ENCODE measurements at regions not wholly inside any gene's neighbourhood (a gene's known extent, or its start where the extent isn't known, plus 50 kb on each side); places are given as distances from the start of the nearest gene placed in this dataset.
A peak's percentile ranks its signal among the peaks of the same experiment; 100 is the strongest.

GRCh38 chr5:168198359-168198758 is 93.1 kb upstream of the WWC1 start:
- no CpG with 5 or more reads among the region's 2 CpGs for WGBS (ENCODE audit: extremely low coverage, insufficient coverage, insufficient read length)

GRCh38 chr5:168202996-168203395 is 88.4 kb upstream of the WWC1 start:
- Histone ChIP-seq H4K12ac (ENCODE audit: low read depth, low read length) (no peak overlapping the region), H3K79me2 (ENCODE audit: control insufficient read depth, insufficient read depth, low read length, poor library complexity) (no peaks in the 10 kb centered on the region), H3K79me1 (ENCODE audit: low read length) (no peaks in the 10 kb centered on the region), H2BK120ac (ENCODE audit: insufficient read depth, low read length, poor library complexity) (no peak overlapping the region), H3K23ac (ENCODE audit: low read length) (no peak overlapping the region), H4K8ac (ENCODE audit: low read depth, low read length) (no peak overlapping the region), H3K4me2 (ENCODE audit: low read length) (no peak overlapping the region), H3K4me3 (ENCODE audit: low read depth, low read length) (no peak overlapping the region), H3K14ac (ENCODE audit: low read length) (no peak overlapping the region), H3K9me3 (ENCODE audit: insufficient read depth, low read depth, low read length) (no peaks in the 10 kb centered on the region), H2AK5ac (ENCODE audit: low read length) (no peak overlapping the region), H3K27ac (ENCODE audit: low read depth, low read length) (no peak overlapping the region), H3K27me3 (ENCODE audit: insufficient read depth, low read length) (no peaks in the 10 kb centered on the region), H3K4me1 (ENCODE audit: control insufficient read depth in 1 of 2, insufficient read depth in 2 of 2, low read length in 2 of 2) (no peaks in the 10 kb centered on the region), H3K9ac (ENCODE audit: low read length) (no peak overlapping the region), H3K18ac (ENCODE audit: low read length) (no peak overlapping the region), H4K91ac (ENCODE audit: low read depth, low read length) (no peak overlapping the region), H2BK12ac (ENCODE audit: low read length) (no peak overlapping the region), H3K4ac (ENCODE audit: low read depth, low read length) (no peak overlapping the region), H2BK5ac (ENCODE audit: low read depth, low read length, poor library complexity) (no peak overlapping the region), H2AFZ (ENCODE audit: insufficient read depth, low read length, poor library complexity) (no peak overlapping the region), H3K36me3 (ENCODE audit: control insufficient read depth in 1 of 2, insufficient read depth in 2 of 2, low read length in 2 of 2) (peaks cover 0 to 3% of the 10 kb centered on the region in 2 experiments)
- no peak for DNase-seq
- no CpG with 5 or more reads among the region's 1 CpG for WGBS (ENCODE audit: extremely low coverage, insufficient coverage, insufficient read length)

More at GRCh38 chr5:168198359-168198758, 93.1 kb upstream of the WWC1 start:
- H3K27ac ChIP-seq (ENCODE audit: low read depth, low read length): no peak overlapping the region
- no peak overlapping the region for H4K8ac ChIP-seq (ENCODE audit: low read depth, low read length)
- no peak overlapping the region for H3K23ac ChIP-seq (ENCODE audit: low read length)
- H2BK120ac ChIP-seq (ENCODE audit: insufficient read depth, low read length, poor library complexity): no peak overlapping the region
- no peak overlapping the region for H4K12ac ChIP-seq (ENCODE audit: low read depth, low read length)
- H3K79me1 ChIP-seq (ENCODE audit: low read length): no peaks in the 10 kb centered on the region
- H3K4ac ChIP-seq (ENCODE audit: low read depth, low read length): no peak overlapping the region
- no peak overlapping the region for H3K9ac ChIP-seq (ENCODE audit: low read length)
- H2BK12ac ChIP-seq (ENCODE audit: low read length): no peak overlapping the region
- peaks cover 0 to 3% of the 10 kb centered on the region in 2 experiments for H3K36me3 ChIP-seq (ENCODE audit: control insufficient read depth in 1 of 2, insufficient read depth in 2 of 2, low read length in 2 of 2)
- peaks cover 0 to 2% of the 10 kb centered on the region in 2 experiments for H3K4me1 ChIP-seq (ENCODE audit: control insufficient read depth in 1 of 2, insufficient read depth in 2 of 2, low read length in 2 of 2)
- no peak overlapping the region for H2BK5ac ChIP-seq (ENCODE audit: low read depth, low read length, poor library complexity)
- no peak for DNase-seq
- no peak overlapping the region for H2AK5ac ChIP-seq (ENCODE audit: low read length)
- no peaks in the 10 kb centered on the region for H3K9me3 ChIP-seq (ENCODE audit: insufficient read depth, low read depth, low read length)
- no peaks in the 10 kb centered on the region for H3K27me3 ChIP-seq (ENCODE audit: insufficient read depth, low read length)
- H3K4me2 ChIP-seq (ENCODE audit: low read length): no peak overlapping the region
- no peak overlapping the region for H3K18ac ChIP-seq (ENCODE audit: low read length)
- H3K14ac ChIP-seq (ENCODE audit: low read length): no peak overlapping the region
- H3K79me2 ChIP-seq (ENCODE audit: control insufficient read depth, insufficient read depth, low read length, poor library complexity): no peaks in the 10 kb centered on the region
- H2AFZ ChIP-seq (ENCODE audit: insufficient read depth, low read length, poor library complexity): no peak overlapping the region
- H4K91ac ChIP-seq (ENCODE audit: low read depth, low read length): no peak overlapping the region
- no peak overlapping the region for H3K4me3 ChIP-seq (ENCODE audit: low read depth, low read length)

GRCh38 chr5:168204165-168204564 is 87.3 kb upstream of the WWC1 start:
- Histone ChIP-seq H4K91ac (ENCODE audit: low read depth, low read length) (no peak overlapping the region), H2BK5ac (ENCODE audit: low read depth, low read length, poor library complexity) (no peak overlapping the region), H3K36me3 (ENCODE audit: control insufficient read depth in 1 of 2, insufficient read depth in 2 of 2, low read length in 2 of 2) (no peaks in the 10 kb centered on the region), H3K27ac (ENCODE audit: low read depth, low read length) (no peak overlapping the region), H4K12ac (ENCODE audit: low read depth, low read length) (no peak overlapping the region), H3K9me3 (ENCODE audit: insufficient read depth, low read depth, low read length) (no peaks in the 10 kb centered on the region), H3K79me1 (ENCODE audit: low read length) (no peaks in the 10 kb centered on the region), H3K4ac (ENCODE audit: low read depth, low read length) (no peak overlapping the region), H4K8ac (ENCODE audit: low read depth, low read length) (no peak overlapping the region), H3K23ac (ENCODE audit: low read length) (no peak overlapping the region), H3K14ac (ENCODE audit: low read length) (no peak overlapping the region), H3K79me2 (ENCODE audit: control insufficient read depth, insufficient read depth, low read length, poor library complexity) (no peaks in the 10 kb centered on the region), H2AK5ac (ENCODE audit: low read length) (no peak overlapping the region), H3K4me1 (ENCODE audit: control insufficient read depth in 1 of 2, insufficient read depth in 2 of 2, low read length in 2 of 2) (no peaks in the 10 kb centered on the region), H3K27me3 (ENCODE audit: insufficient read depth, low read length) (no peaks in the 10 kb centered on the region), H3K18ac (ENCODE audit: low read length) (no peak overlapping the region), H3K4me3 (ENCODE audit: low read depth, low read length) (no peak overlapping the region), H2BK120ac (ENCODE audit: insufficient read depth, low read length, poor library complexity) (no peak overlapping the region), H3K9ac (ENCODE audit: low read length) (no peak overlapping the region), H2BK12ac (ENCODE audit: low read length) (no peak overlapping the region), H3K4me2 (ENCODE audit: low read length) (no peak overlapping the region), H2AFZ (ENCODE audit: insufficient read depth, low read length, poor library complexity) (no peak overlapping the region)
- peak in 1 of 2 donors; percentile 10 for DNase-seq
- WGBS (ENCODE audit: extremely low coverage, insufficient coverage, insufficient read length): no CpG with 5 or more reads among the region's 6 CpGs

GRCh38 chr5:168207450-168208029 is 83.9 kb upstream of the WWC1 start:
- DNase-seq: no peak
- no peaks in the 10 kb centered on the region for H3K4me1 ChIP-seq (ENCODE audit: control insufficient read depth in 1 of 2, insufficient read depth in 2 of 2, low read length in 2 of 2)
- H3K79me2 ChIP-seq (ENCODE audit: control insufficient read depth, insufficient read depth, low read length, poor library complexity): no peaks in the 10 kb centered on the region
- no peak overlapping the region for H3K4me3 ChIP-seq (ENCODE audit: low read depth, low read length)
- H2BK12ac ChIP-seq (ENCODE audit: low read length): no peak overlapping the region
- no peak overlapping the region for H3K9ac ChIP-seq (ENCODE audit: low read length)
- no peak overlapping the region for H2AK5ac ChIP-seq (ENCODE audit: low read length)
- no peak overlapping the region for H3K14ac ChIP-seq (ENCODE audit: low read length)
- no peaks in the 10 kb centered on the region for H3K9me3 ChIP-seq (ENCODE audit: insufficient read depth, low read depth, low read length)
- H3K4ac ChIP-seq (ENCODE audit: low read depth, low read length): no peak overlapping the region
- H4K91ac ChIP-seq (ENCODE audit: low read depth, low read length): no peak overlapping the region
- no peak overlapping the region for H3K18ac ChIP-seq (ENCODE audit: low read length)
- no peak overlapping the region for H3K27ac ChIP-seq (ENCODE audit: low read depth, low read length)
- H2BK5ac ChIP-seq (ENCODE audit: low read depth, low read length, poor library complexity): no peak overlapping the region
- no peaks in the 10 kb centered on the region for H3K27me3 ChIP-seq (ENCODE audit: insufficient read depth, low read length)
- no peaks in the 10 kb centered on the region for H3K79me1 ChIP-seq (ENCODE audit: low read length)
- H2AFZ ChIP-seq (ENCODE audit: insufficient read depth, low read length, poor library complexity): no peak overlapping the region
- no CpG with 5 or more reads among the region's 7 CpGs for WGBS (ENCODE audit: extremely low coverage, insufficient coverage, insufficient read length)
- no peaks in the 10 kb centered on the region for H3K36me3 ChIP-seq (ENCODE audit: control insufficient read depth in 1 of 2, insufficient read depth in 2 of 2, low read length in 2 of 2)
- no peak overlapping the region for H3K4me2 ChIP-seq (ENCODE audit: low read length)
- H2BK120ac ChIP-seq (ENCODE audit: insufficient read depth, low read length, poor library complexity): no peak overlapping the region
- H4K12ac ChIP-seq (ENCODE audit: low read depth, low read length): no peak overlapping the region
- H4K8ac ChIP-seq (ENCODE audit: low read depth, low read length): no peak overlapping the region
- no peak overlapping the region for H3K23ac ChIP-seq (ENCODE audit: low read length)

Data from trophoblast cell (in vitro differentiated cells and primary cell).